Activated CD4-positive, alpha-beta T cell treated with anti-CD3 and anti-CD28 coated beads for 4 hours (primary cell): ENCODE measurements at regions not wholly inside any gene's neighbourhood (a gene's known extent, or its start where the extent isn't known, plus 50 kb on each side); places are given as distances from the start of the nearest gene placed in this dataset.
"Not testable (repeated sequence)": the region's sequence is repeated elsewhere in the genome, so short reads cannot be mapped to it uniquely, and the experiment has no call there.

ENCODE experiments used
- DNase-seq, 2 donors: peaks; one replicate each; pipeline ENCODE4 v3.0.0-alpha.2; 2020

- DNase-seq: no peak
Measured at GRCh38 chr11:36738292-36738861, 140.3 kb upstream of the RAG2 start.

GRCh38 chr11:36736103-36736502, 138.1 kb upstream of the RAG2 start:
- no peak for DNase-seq

- DNase-seq: not testable (repeated sequence)
Measured at GRCh38 chr11:36733721-36734120, 135.7 kb upstream of the RAG2 start.

GRCh38 chr11:36730761-36731160, 132.7 kb upstream of the RAG2 start:
- no peak for DNase-seq

GRCh38 chr11:36729825-36730224, 131.8 kb upstream of the RAG2 start:
- DNase-seq: no peak

- DNase-seq: no peak
Measured at GRCh38 chr11:36726420-36726819, 128.4 kb upstream of the RAG2 start.

GRCh38 chr11:36724742-36725385, 126.8 kb upstream of the RAG2 start:
- no peak for DNase-seq

GRCh38 chr11:36722421-36722820, 124.4 kb upstream of the RAG2 start:
- no peak for DNase-seq

GRCh38 chr11:36719358-36720107, 121.5 kb upstream of the RAG2 start:
- DNase-seq: no peak

- no peak for DNase-seq
Measured at GRCh38 chr11:36718451-36718850, 120.4 kb upstream of the RAG2 start.

- no peak for DNase-seq
Measured at GRCh38 chr11:36713715-36714114, 115.7 kb upstream of the RAG2 start.

GRCh38 chr11:36711104-36711825, 113.2 kb upstream of the RAG2 start:
- no peak for DNase-seq
